ENCODE measurements at regions not wholly inside any gene's neighbourhood (a gene's known extent, or its start where the extent isn't known, plus 50 kb on each side); places are given as distances from the start of the nearest gene placed in this dataset.
"Not testable (repeated sequence)": the region's sequence is repeated elsewhere in the genome, so short reads cannot be mapped to it uniquely, and the experiment has no call there.

DNA sequence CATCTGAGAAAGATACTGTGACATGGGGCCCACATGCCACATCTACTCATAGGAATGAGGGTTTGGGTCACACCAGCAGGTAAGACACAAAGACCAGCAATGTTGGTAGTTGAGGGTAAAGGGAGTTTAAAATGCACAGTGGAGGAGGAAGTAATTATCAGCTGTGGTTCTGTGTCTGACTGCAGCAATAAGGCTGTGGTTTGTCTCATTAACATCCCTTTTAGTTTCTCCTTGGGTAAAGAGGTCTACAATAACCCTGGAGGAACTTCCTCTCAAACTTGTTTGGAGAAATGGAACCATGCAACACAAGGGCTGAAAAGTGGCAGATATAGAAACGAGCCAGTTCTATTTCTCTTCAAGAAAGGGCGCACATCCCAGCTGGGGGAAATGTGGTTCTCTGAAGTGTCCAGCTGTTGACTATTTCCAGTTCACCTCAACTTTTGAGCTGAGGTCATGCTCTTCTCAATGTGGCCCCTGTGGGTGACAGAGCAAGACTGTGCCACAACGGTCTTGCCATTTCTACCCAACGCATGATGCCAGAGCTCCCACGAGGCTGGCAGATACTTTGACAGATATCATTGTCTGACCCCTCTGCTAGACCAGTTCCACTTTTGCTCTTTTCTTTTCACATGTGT lies 234.3 kb downstream of the SQOR start:
- DNase-seq, result no peak

- DNase-seq, result no peak
Measured at GRCh38 chr15:45871121-45871855, 236.5 kb downstream of the SQOR start.

- DNase-seq, result no peak
Measured at GRCh38 chr15:45873781-45874180, 239.0 kb downstream of the SQOR start.

DNA sequence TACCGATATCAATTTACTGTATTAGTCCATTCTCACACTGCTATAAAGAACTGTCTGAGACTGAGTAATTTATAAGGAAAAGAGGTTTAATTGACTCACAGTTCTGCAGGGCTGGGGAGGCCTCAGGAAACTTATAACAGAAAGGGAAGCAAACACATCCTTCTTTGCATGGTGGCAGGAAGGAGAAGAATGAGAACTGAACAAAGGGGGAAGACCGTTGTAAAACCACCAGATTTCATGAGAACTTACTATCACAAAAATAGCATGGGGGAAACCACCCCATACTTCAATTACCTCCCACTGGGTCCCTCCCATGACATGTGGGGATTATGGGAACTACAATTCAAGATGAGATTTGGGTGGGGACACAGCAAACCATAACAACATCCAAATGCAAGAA lies 239.7 kb downstream of the SQOR start:
- DNase-seq, result not testable (repeated sequence)

GRCh38 chr15:45884289-45884688 lies 249.5 kb downstream of the SQOR start:
- DNase-seq, result no peak

DNA sequence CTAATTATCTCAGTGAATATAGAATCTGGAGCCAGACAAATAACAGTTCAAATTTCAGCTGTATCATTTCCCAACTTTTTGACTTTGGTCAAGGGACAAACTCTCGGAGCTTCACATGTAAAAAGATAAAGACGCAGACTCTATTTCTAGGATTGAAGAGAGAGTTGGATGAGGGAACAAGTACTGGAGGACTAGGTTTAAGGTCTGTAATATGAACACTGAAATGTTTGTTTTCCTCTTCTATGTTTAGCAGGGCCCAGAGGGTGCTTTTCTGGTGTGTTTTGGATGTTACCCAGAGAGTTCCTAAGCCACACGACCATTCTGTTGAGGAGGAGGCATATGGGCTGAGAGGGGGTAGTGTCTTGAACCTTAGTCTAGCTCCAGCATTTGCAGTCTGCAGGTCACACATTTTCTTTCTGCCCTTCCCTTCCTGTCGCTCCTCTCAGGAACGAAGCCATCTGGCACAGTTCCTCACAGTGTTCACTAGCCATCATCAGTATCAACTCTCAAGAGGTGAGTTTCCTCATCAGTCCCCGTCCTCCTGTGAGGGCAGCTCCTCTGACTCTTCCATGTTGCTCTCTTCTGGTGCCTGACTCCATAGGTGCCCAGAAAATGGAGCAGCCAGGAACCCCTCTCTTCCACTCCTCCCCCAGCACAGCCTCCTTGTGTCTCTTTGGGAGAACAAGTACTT lies 250.1 kb downstream of the SQOR start:
- DNase-seq, result no peak

DNA sequence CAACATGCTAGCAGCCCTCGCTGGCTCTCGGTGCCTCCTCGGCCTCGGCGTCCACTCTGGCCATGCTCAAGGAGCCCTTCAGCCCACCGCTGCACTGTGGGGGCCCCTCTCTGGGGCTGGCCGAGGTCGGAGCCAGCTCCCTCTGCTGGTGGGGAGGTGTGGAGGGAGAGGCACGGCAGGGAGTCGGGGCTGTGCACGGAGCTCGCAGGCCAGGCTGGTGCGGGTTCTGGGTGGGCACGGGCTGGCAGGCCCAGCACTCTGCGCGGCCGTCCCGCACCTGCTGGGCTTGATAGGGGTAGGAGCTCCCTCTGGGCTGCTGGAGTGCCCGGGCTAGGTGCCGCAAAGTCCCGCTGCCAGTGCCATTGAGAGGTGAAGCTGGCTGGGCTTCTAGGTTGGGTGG lies 251.0 kb downstream of the SQOR start:
- no peak for DNase-seq

DNA sequence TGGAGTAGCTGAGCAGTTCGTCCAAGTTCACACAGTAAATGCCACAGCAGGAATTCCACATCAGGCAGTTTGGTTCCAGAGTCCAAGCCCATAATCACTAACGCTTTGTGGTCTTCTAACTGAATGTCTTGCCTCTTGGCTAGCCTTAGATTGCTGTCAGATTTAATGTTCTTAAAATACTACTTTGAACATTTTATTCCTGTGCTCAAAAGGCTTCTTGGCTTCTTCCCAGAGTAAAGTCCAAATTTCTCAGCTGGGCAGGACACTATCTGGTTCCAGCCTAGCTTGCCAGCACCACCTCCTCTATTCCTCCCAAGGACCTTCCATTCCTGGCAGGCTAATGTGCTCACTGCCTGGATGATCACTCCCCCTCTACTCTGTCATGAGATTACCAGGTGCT lies 256.9 kb downstream of the SQOR start:
- no peak for DNase-seq

DNA sequence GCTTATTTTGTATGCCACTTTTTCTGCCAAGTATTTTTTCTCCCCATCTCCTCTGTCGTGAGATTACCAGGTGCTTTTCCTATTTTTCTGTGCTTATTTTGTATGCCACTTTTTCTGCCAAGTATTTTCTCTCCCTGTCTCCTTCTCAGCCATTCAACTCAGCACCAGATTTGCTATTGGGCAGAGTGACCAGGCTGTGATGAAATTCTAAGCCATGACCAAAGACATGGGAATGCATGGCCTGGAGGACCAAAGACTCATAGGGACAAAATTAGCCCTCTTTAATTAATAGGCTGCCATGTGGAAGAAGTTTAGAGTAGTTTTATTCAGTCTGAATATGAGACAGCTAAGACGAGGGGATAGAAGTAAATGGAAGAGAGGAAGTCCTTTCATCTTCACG lies 257.4 kb downstream of the SQOR start:
- no peak for DNase-seq

- no peak for DNase-seq
Measured at GRCh38 chr15:45903283-45903682, 268.5 kb downstream of the SQOR start.

GRCh38 chr15:45904019-45904418 lies 269.2 kb downstream of the SQOR start:
- DNase-seq, result no peak

DNA sequence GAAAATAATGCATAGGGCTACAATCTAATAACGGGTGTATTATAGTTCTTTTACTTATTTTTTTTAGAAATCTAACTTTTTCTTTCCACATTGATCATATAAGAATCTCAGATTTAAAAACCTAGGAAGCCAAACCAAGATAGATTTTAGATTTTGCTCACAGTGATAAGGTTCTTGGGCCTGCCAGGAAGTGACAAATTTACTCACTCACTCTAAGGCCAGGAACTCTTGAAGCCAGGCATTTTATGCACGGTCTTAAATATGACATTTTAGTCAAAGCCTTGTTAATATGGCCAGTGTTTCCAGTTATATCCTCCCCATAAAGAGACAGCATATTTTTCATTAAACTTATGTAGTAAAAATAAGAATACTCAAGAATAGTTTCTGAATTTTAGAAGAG lies 271.4 kb downstream of the SQOR start:
- no peak for DNase-seq

DNA sequence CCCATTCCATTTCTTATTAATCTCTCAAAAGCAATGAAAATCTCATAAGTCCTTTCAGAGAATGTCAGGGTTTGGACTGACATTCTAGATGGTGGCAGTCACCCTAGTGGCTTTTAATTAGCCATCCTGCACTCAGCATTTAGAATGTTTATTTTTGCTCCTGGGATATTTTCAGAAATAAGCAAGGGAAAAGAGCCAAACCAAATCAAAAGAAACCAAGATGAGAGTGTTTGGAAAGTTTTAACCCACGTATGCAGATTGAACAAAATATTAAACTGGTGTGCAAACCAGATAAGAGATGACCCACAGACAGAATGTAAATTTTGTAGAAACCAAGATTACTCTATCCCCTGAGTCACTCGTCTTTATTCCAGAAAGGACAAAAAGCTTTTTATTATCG lies 275.8 kb downstream of the SQOR start:
- DNase-seq, result no peak

DNA sequence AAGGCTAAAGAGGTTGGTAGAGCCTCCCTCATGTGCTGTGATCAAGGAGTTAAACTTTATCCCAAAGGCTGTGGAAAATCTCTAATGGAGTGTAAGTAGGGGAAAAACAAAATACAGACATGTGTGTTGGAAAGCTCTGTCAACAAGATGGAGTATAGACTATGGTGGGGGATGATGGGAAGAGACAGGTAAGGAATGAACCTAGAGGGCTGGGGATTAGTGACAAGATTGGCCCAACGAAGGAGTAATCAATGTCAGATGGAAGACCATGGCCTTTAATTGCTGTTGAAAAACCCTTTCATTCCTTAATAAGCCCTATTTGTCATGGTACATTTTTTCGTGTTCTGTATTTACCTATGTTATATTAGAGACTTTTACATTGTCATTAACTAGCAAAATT lies 278.6 kb downstream of the SQOR start:
- no peak for DNase-seq

DNA sequence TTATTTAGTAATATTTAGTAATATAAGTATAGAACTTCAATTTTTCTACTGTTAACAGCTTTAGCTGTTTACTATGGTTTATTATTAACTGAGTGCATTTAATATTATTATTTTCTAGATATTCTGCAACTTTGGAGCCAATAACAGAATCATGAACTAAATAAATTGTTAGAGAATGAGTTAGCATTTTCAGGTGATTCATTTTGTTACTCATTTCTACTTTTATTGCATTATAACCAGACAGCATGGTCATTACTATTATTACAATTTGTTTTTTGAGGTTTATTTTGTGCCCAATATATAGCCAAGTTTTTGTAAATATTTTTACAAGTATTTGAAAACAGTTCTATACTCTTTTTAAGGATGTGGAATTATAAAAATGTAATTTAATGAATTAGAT lies 279.6 kb downstream of the SQOR start:
- DNase-seq, result no peak

DNA sequence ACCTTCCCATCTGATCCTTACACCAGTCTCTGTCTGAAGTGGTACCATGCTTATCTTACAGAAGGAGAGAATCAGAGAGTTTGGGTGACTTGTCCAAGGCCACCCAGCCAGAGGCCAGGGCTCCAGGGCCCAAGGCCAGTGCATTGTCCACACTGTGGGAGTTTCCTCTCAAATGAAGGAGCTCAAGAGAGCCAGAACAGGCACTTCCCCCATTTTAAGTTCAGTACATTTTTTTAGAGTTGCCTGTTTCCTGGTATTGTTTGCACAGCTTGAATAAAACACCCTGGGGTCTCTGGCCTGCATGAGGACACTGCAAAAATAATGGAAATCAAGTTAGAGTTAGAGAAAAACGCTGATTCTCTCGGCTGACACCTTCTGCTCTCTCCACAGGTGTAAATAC lies 284.0 kb downstream of the SQOR start:
- no peak for DNase-seq

- no peak for DNase-seq
Measured at GRCh38 chr15:45919806-45920205, 285.0 kb downstream of the SQOR start.

GRCh38 chr15:45921376-45921775 lies 286.5 kb downstream of the SQOR start:
- DNase-seq, result no peak

- DNase-seq, result no peak
Measured at GRCh38 chr15:45921978-45922377, 287.1 kb downstream of the SQOR start.

DNA sequence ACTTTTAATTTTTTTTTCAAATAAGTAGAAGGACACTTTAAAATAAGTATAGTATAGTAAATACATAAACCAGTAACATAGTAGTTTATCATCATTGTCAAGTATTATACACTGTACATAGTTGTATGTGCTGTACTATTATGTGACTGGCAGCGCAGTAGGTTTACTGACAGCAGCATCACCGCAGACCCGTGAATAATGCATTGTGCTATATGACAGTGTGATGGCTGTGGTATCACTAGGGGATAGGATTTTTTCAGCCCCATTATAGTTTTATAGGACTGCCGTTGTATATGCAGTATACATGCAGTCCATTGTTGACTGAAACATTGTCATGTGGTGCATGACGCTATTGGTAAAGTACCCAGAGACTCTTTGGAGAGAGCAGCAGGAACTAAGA lies 306.5 kb downstream of the SQOR start:
- no peak for DNase-seq

- no peak for DNase-seq
Measured at GRCh38 chr15:45943240-45943639, 308.4 kb downstream of the SQOR start.

GRCh38 chr15:45946111-45946510 lies 311.3 kb downstream of the SQOR start:
- DNase-seq, result no peak

- DNase-seq, result no peak
Measured at GRCh38 chr15:45948181-45948621, 313.4 kb downstream of the SQOR start.

- no peak for DNase-seq
Measured at GRCh38 chr15:45958924-45959323, 324.1 kb downstream of the SQOR start.

Data from CD4-positive, alpha-beta T cell treated with Interleukin-21 for 1 hour (primary cell).